Astrocyte (in vitro differentiated cells and primary cell): ENCODE measurements at regions not wholly inside any gene's neighbourhood (a gene's known extent, or its start where the extent isn't known, plus 50 kb on each side); places are given as distances from the start of the nearest gene placed in this dataset.

Experiments
- DNase-seq: peaks from one replicate; pipeline ENCODE4 v3.0.0-alpha.2; 2010; ENCODE audit warnings: low read depth
- FAIRE-seq: peaks from 2 replicates; lab custom pipeline; 2011; peaks lifted over from hg19 to GRCh38; lab: Jason Lieb, UNC
- H2AFZ ChIP-seq: 2 replicates; pipeline ENCODE4 v1.6.0; 2012; ENCODE audit warnings: low read depth, low read length, inconsistent platforms
- H3K27ac ChIP-seq: 2 replicates; pipeline ENCODE4 v1.5.1; 2011; ENCODE audit warnings: low read depth, low read length, inconsistent platforms
- H3K27me3 ChIP-seq: 2 replicates; pipeline ENCODE4 v1.6.0; 2011; ENCODE audit warnings: low read length, inconsistent platforms; ENCODE audit not compliant: insufficient read depth
- H3K36me3 ChIP-seq: 2 replicates; pipeline ENCODE4 v1.5.1; 2011; ENCODE audit warnings: low read length, inconsistent platforms; ENCODE audit not compliant: insufficient read depth
- H3K4me1 ChIP-seq: 2 replicates; pipeline ENCODE4 v1.5.1; 2011; ENCODE audit warnings: low read length, inconsistent platforms; ENCODE audit not compliant: insufficient read depth
- H3K4me2 ChIP-seq: 2 replicates; pipeline ENCODE4 v1.6.0; 2012; ENCODE audit warnings: low read length, inconsistent platforms
- H3K4me3 ChIP-seq: 2 replicates; pipeline ENCODE4 v1.5.1; 2011; ENCODE audit warnings: low read depth, mild to moderate bottlenecking, low read length, inconsistent platforms; ENCODE audit not compliant: insufficient read depth
- H3K79me2 ChIP-seq: 2 replicates; pipeline ENCODE4 v1.6.0; 2012; ENCODE audit warnings: mild to moderate bottlenecking, low read length, inconsistent platforms; ENCODE audit not compliant: insufficient read depth
- H3K9ac ChIP-seq: 2 replicates; pipeline ENCODE4 v1.6.0; 2012; ENCODE audit warnings: mild to moderate bottlenecking, low read length, inconsistent platforms
- H3K9me3 ChIP-seq: 2 replicates; pipeline ENCODE4 v1.5.1; 2012; ENCODE audit warnings: low read depth, mild to moderate bottlenecking, low read length, inconsistent platforms; ENCODE audit not compliant: insufficient read depth
- H4K20me1 ChIP-seq: 2 replicates; pipeline ENCODE4 v1.6.0; 2012; ENCODE audit warnings: low read length, inconsistent platforms; ENCODE audit not compliant: insufficient read depth
- H3K27ac Mint-ChIP-seq: one replicate; pipeline ENCODE4 v1.8.0; 2021; ENCODE audit warnings: mild to moderate bottlenecking, mixed read lengths; ENCODE audit not compliant: unreplicated experiment
- H3K27me3 Mint-ChIP-seq: one replicate; pipeline ENCODE4 v1.8.0; 2021; ENCODE audit warnings: low read depth, mixed read lengths; ENCODE audit not compliant: unreplicated experiment
- H3K36me3 Mint-ChIP-seq: one replicate; pipeline ENCODE4 v1.8.0; 2021; ENCODE audit warnings: low read depth, mixed read lengths; ENCODE audit not compliant: unreplicated experiment
- H3K4me1 Mint-ChIP-seq: one replicate; pipeline ENCODE4 v1.8.0; 2021; ENCODE audit warnings: low read depth, mixed read lengths; ENCODE audit not compliant: unreplicated experiment
- H3K4me3 Mint-ChIP-seq: one replicate; pipeline ENCODE4 v1.8.0; 2021; ENCODE audit warnings: mild to moderate bottlenecking, moderate library complexity, mixed read lengths; ENCODE audit not compliant: unreplicated experiment
- H3K9me3 Mint-ChIP-seq: one replicate; pipeline ENCODE4 v1.8.0; 2021; ENCODE audit warnings: mild to moderate bottlenecking, mixed read lengths; ENCODE audit not compliant: unreplicated experiment
- CTCF ChIP-seq: IDR thresholded peaks from 2 replicates; pipeline ENCODE4 v1.5.1; 2011; ENCODE audit warnings: low read depth, mild to moderate bottlenecking, inconsistent platforms, low read length, moderate library complexity; ENCODE audit not compliant: insufficient read depth
- EZH2 ChIP-seq: IDR thresholded peaks from 2 replicates; pipeline ENCODE4 v1.6.1; 2012; ENCODE audit warnings: mild to moderate bottlenecking, low read length, inconsistent platforms; ENCODE audit not compliant: insufficient read depth

- no peaks in the 10 kb centered on the region for H3K4me1 ChIP-seq
- no peaks in the 10 kb centered on the region for H3K27me3 ChIP-seq
- no peak for FAIRE-seq
- H3K4me3 ChIP-seq, result no peak overlapping the region
- no peaks in the 10 kb centered on the region for H3K4me1 Mint-ChIP-seq
- H4K20me1 ChIP-seq, result no peaks in the 10 kb centered on the region
- no peaks in the 10 kb centered on the region for H3K9me3 Mint-ChIP-seq
- H3K27ac Mint-ChIP-seq, result no peak overlapping the region
- DNase-seq, result no peak
- no peak overlapping the region for H2AFZ ChIP-seq
- H3K27ac ChIP-seq, result no peak overlapping the region
- no peaks in the 10 kb centered on the region for H3K36me3 Mint-ChIP-seq
- no peak overlapping the region for H3K4me2 ChIP-seq
- H3K4me3 Mint-ChIP-seq, result no peak overlapping the region
- H3K27me3 Mint-ChIP-seq, result no peaks in the 10 kb centered on the region
- H3K9me3 ChIP-seq, result no peaks in the 10 kb centered on the region
- TF ChIP-seq CTCF (no peak), EZH2 (no peak)
- H3K79me2 ChIP-seq, result no peaks in the 10 kb centered on the region
- no peak overlapping the region for H3K9ac ChIP-seq
- no peaks in the 10 kb centered on the region for H3K36me3 ChIP-seq
Observed at GRCh38 chr3:86230762-86231161, 760.2 kb downstream of the VGLL3 start.

GRCh38 chr3:86229775-86230094, 761.2 kb downstream of the VGLL3 start:
- Histone ChIP-seq H3K79me2 (no peaks in the 10 kb centered on the region), H3K4me1 (no peaks in the 10 kb centered on the region), H3K9ac (no peak overlapping the region), H2AFZ (no peak overlapping the region), H3K36me3 (no peaks in the 10 kb centered on the region), H3K27ac (no peak overlapping the region), H3K9me3 (no peaks in the 10 kb centered on the region), H4K20me1 (no peaks in the 10 kb centered on the region), H3K4me2 (no peak overlapping the region), H3K4me3 (no peak overlapping the region), H3K27me3 (no peaks in the 10 kb centered on the region)
- TF ChIP-seq EZH2, result no peak
- H3K36me3 Mint-ChIP-seq, result no peaks in the 10 kb centered on the region
- FAIRE-seq (no peak), DNase-seq (no peak)
- H3K4me1 Mint-ChIP-seq, result no peaks in the 10 kb centered on the region
- no peaks in the 10 kb centered on the region for H3K9me3 Mint-ChIP-seq
- H3K27me3 Mint-ChIP-seq, result no peaks in the 10 kb centered on the region
- no peak overlapping the region for H3K4me3 Mint-ChIP-seq
- H3K27ac Mint-ChIP-seq, result no peak overlapping the region

DNA sequence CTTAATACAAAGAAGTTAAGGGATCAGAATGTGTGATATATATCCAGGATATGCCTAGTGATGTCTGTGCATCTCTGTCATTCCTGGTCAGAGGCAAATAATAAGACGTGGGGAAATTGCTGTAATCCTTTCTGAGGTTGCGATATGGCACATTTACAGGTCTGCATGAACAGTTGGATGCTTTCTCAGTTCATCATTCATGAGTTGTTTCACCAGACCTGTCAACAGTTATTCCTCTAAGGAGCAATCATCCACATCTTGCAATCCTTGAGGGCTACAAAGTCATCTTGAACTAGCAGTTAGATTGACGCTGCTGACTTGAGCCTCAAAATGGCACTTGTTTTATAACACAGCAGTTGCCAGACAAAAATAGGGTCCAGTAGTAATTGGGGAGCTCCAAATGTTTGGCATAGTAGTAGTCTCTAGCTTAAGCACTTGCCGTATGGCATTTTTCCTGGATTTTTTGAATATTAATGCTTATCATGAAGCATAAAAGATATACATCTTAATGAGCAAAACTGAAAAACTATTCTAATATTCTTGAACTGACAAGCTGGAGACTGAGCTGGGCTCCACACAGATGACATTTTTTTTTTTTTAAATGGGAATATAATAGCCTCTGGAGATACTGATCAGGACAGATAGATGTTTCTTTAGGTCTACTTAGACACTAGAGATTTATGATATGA, 761.7 kb downstream of the VGLL3 start:
- Histone ChIP-seq H3K4me1 (no peaks in the 10 kb centered on the region), H3K36me3 (no peaks in the 10 kb centered on the region), H3K4me2 (no peak overlapping the region), H3K9me3 (no peaks in the 10 kb centered on the region), H2AFZ (no peak overlapping the region), H4K20me1 (no peaks in the 10 kb centered on the region), H3K79me2 (no peaks in the 10 kb centered on the region), H3K27ac (no peak overlapping the region), H3K9ac (no peak overlapping the region), H3K4me3 (no peak overlapping the region), H3K27me3 (no peaks in the 10 kb centered on the region)
- no peaks in the 10 kb centered on the region for H3K9me3 Mint-ChIP-seq
- TF ChIP-seq EZH2 (no peak), CTCF (no peak)
- no peak overlapping the region for H3K27ac Mint-ChIP-seq
- no peaks in the 10 kb centered on the region for H3K36me3 Mint-ChIP-seq
- FAIRE-seq, result no peak
- H3K27me3 Mint-ChIP-seq, result no peaks in the 10 kb centered on the region
- no peaks in the 10 kb centered on the region for H3K4me1 Mint-ChIP-seq
- H3K4me3 Mint-ChIP-seq, result no peak overlapping the region
- no peak for DNase-seq
